ENCODE measurements at regions not wholly inside any gene's neighbourhood (a gene's known extent, or its start where the extent isn't known, plus 50 kb on each side); places are given as distances from the start of the nearest gene placed in this dataset.

DNA sequence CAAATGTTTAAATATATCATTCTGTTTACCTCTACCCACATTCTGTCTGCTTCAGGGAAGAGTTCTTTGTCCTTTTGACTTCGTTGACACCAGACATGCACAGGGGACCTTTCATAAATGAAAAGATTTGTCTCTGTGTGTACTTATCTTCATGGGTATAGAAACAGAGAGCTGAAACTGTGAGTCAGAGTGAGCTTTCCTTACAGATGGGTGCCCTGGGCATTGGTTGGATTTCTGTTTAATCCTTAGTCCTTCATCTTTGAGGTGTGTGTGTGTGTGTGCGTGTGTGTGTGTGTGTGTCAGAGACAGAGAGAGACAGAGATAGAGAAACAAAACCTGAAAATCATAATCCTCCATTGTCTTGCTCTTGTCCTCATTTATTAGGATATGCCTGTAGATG lies 517.4 kb downstream of the TUSC7 start:
- TF ChIP-seq, protein P1, sequence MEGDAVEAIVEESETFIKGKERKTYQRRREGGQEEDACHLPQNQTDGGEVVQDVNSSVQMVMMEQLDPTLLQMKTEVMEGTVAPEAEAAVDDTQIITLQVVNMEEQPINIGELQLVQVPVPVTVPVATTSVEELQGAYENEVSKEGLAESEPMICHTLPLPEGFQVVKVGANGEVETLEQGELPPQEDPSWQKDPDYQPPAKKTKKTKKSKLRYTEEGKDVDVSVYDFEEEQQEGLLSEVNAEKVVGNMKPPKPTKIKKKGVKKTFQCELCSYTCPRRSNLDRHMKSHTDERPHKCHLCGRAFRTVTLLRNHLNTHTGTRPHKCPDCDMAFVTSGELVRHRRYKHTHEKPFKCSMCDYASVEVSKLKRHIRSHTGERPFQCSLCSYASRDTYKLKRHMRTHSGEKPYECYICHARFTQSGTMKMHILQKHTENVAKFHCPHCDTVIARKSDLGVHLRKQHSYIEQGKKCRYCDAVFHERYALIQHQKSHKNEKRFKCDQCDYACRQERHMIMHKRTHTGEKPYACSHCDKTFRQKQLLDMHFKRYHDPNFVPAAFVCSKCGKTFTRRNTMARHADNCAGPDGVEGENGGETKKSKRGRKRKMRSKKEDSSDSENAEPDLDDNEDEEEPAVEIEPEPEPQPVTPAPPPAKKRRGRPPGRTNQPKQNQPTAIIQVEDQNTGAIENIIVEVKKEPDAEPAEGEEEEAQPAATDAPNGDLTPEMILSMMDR (IDR thresholded peaks at IDR 0.05; ENCODE audit: low read depth, low read length) = no peak
- no peak overlapping the region for H3K4me3 ChIP-seq (ENCODE audit: low read depth, low read length)

DNA sequence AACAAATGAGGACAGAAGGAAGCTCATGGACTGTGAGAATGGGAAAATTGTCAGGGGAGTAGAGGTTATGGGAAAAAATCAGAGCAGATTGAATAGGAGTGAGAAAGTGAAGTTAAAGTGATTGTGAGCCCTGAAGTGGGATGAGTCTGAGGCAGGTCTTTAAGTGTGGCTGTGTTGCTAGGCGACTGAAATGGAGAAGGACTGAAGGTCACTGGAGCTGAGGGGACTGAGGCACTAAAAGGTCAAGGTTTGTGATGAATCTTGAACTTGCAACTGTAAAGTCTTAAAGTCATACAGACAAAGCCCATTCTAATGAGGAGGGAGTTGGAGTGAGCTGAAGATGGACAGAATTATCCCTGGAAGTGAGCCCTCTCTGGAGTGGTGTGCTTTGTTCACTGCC lies 518.9 kb downstream of the TUSC7 start:
- TF ChIP-seq, protein P1 (IDR thresholded peaks at IDR 0.05; ENCODE audit: low read depth, low read length) = no peak
- no peak overlapping the region for H3K4me3 ChIP-seq (ENCODE audit: low read depth, low read length)

DNA sequence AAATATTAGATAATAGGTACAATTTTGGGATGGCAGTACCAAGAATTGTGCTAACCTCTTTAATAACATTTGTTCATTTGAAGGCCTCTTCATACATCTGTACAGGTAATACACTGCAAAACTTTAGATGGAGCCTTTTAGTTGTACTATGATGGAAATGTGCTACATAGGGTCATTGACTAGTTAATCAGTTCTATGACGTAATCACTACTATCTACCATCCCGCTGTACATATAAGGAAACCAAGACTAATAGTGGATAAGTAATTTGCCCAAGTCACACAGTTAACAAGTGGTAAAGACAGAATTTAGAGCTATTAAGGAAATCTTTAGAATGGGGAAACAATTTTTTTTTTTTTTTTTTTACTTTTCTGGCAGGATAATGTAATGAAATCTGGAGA lies 521.3 kb downstream of the TUSC7 start:
- no peak overlapping the region for H3K4me3 ChIP-seq (ENCODE audit: low read depth, low read length)
- TF ChIP-seq, protein P1 (IDR thresholded peaks at IDR 0.05; ENCODE audit: low read depth, low read length) = no peak

DNA sequence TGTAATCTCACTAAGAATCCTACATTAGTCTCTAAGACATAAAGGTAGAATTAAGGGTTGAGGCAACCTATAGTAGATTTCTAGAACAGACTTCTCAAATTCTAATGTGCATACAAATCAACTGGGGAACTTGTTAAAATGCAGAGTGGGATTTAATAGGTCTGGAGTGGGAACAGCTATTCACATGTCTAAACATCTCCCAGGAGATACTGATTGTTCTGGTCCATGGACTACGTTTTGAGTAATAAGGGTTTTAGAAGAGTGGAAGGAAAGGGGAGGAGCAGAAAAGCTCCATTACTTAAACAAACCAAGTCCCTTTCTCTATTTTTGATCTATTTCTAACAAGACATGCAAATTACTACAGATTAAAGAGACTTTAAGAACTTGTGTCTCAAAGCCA lies 524.8 kb downstream of the TUSC7 start:
- H3K4me3 ChIP-seq (ENCODE audit: low read depth, low read length) = no peak overlapping the region

DNA sequence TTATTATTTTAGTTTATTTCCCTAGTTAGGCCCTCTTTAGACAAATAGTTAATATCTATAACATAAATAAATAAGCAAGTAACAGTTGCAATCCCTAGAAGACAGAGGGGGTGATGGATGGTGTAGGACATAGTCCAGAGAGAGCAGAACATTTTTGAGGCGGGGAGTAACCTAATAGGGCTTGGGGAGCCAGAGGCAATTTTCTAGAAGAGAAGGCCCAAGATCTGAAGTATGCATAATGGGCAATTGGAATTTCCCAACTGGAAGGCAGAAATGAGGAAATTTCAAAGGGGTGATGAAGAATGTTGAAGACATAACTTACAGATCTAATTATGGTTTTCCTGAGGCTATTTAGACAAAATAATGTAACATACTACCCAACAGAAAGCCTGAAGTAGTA lies 525.7 kb downstream of the TUSC7 start:
- no peak overlapping the region for H3K4me3 ChIP-seq (ENCODE audit: low read depth, low read length)
- TF ChIP-seq, protein P1 (IDR thresholded peaks at IDR 0.05; ENCODE audit: low read depth, low read length) = no peak

More for the DNA sequence above, 524.8 kb downstream of the TUSC7 start:
- TF ChIP-seq, protein P1 (IDR thresholded peaks at IDR 0.05; ENCODE audit: low read depth, low read length) = no peak

DNA sequence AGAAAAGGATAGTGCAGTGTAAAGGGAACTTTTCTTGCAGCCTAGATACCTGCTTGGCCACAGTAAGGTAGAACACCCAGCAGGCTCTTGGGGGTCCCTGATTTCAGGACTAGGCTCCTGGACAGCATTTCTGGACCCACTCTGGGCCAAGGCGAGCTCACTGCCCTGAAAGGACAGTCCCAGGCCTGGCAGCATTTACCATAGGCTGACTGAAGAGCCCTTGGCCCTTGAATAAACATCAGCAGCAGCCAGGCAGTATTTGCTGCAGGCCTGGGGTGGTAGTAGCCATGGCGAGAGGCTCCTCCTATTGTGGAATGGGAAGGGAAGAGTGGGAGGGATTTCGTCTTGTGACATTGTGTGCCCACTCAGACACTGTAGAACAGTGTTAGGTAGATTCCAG lies 529.2 kb downstream of the TUSC7 start:
- H3K4me3 ChIP-seq (ENCODE audit: low read depth, low read length) = no peak overlapping the region
- TF ChIP-seq, protein P1 (IDR thresholded peaks at IDR 0.05; ENCODE audit: low read depth, low read length) = no peak

DNA sequence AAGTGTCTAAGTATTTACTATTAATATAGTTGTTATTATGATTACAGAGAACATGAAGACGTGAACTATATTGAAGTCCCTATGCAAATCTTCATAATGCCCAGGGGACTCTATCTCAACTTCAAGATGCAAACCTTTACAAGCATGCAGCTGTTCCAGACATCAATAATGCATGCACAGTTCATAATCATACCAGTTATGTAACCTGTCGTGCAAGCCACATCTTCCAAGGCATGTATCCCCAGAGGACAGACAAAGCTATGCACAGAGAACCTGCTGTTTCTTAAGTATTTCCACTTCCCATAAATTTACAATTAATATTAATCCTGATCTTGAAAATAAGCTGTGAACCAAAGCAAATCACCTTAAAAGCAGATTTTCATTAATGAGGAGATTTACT lies 534.1 kb downstream of the TUSC7 start:
- H3K4me3 ChIP-seq (ENCODE audit: low read depth, low read length) = no peak overlapping the region

More for the DNA sequence above, 534.1 kb downstream of the TUSC7 start:
- TF ChIP-seq, protein P1 (IDR thresholded peaks at IDR 0.05; ENCODE audit: low read depth, low read length) = no peak

Measured in WI38 (cell line).